ENCODE measurements at regions not wholly inside any gene's neighbourhood (a gene's known extent, or its start where the extent isn't known, plus 50 kb on each side); places are given as distances from the start of the nearest gene placed in this dataset.
"Not testable (repeated sequence)": the region's sequence is repeated elsewhere in the genome, so short reads cannot be mapped to it uniquely, and the experiment has no call there.

DNA sequence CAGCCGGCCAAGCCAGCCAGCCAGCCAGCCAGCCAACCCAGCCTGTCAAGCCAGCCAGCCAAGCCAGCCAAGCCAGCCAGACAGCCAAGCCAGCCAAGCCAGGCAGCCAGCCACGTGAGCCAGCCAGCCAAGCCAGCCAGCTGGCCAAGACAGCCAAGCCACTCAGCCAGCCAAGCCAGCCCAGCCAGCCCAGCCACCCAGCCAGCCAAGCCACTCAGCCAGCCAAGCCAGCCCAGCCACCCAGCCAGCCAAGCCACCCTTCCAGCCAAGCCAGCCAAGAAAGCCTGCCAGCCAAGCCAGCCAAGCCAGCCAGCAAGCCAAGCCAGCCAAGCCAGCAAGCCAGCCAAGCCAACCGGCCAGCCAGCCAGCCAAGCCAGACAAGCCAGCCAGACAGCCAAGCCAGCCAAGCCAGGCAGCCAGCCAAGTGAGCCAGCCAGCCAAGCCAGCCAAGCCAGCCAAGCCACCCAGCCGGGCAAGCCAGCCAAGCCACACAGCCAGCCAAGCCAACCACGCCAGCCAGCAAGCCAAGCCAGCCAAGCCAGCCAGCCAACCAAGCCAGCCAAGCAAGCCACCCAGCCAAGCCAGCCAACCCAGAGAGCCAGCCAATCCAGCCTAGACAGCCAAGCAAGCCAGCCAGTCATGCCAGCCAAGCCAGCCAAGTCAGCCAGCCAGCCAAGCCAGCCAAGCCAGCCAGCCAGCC lies 199.5 kb downstream of the GOLGA6L6 start:
- Histone ChIP-seq H3K4me2 (ENCODE audit: low read length) (no peak overlapping the region), H3K4me1 (ENCODE audit: insufficient read depth, low read length, poor library complexity, severe bottlenecking) (no peaks in the 10 kb centered on the region), H4K20me1 (ENCODE audit: insufficient read depth, low read length) (no peaks in the 10 kb centered on the region), H3K79me2 (ENCODE audit: insufficient read depth, low read depth, low read length) (no peaks in the 10 kb centered on the region), H3K36me3 (ENCODE audit: insufficient read depth, low read length) (no peaks in the 10 kb centered on the region), H2AFZ (ENCODE audit: low read length) (no peak overlapping the region), H3K27ac (ENCODE audit: low read depth, low read length, poor library complexity, severe bottlenecking) (no peak overlapping the region), H3K9me3 (ENCODE audit: low read length) (peaks cover 24% of the 10 kb centered on the region; the same call in 1 of the 2 replicates), H3K9me2 (ENCODE audit: insufficient read depth, low read length) (no peaks in the 10 kb centered on the region), H3K4me3 (ENCODE audit: low read depth, low read length, poor library complexity, severe bottlenecking) (no peak overlapping the region)
- intact Hi-C loops (cut with micrococcal nuclease; ENCODE audit: unreplicated experiment) = no loop called here
- ChIA-PET CTCF (ENCODE audit: unreplicated experiment) (no interaction called here), POLR2A (no interaction called here)
- TF ChIP-seq EZH2phosphoT487 (IDR thresholded peaks at IDR 0.05; ENCODE audit: borderline replicate concordance, low read depth, low read length) = no peak
- TF ChIP-seq, protein P1, sequence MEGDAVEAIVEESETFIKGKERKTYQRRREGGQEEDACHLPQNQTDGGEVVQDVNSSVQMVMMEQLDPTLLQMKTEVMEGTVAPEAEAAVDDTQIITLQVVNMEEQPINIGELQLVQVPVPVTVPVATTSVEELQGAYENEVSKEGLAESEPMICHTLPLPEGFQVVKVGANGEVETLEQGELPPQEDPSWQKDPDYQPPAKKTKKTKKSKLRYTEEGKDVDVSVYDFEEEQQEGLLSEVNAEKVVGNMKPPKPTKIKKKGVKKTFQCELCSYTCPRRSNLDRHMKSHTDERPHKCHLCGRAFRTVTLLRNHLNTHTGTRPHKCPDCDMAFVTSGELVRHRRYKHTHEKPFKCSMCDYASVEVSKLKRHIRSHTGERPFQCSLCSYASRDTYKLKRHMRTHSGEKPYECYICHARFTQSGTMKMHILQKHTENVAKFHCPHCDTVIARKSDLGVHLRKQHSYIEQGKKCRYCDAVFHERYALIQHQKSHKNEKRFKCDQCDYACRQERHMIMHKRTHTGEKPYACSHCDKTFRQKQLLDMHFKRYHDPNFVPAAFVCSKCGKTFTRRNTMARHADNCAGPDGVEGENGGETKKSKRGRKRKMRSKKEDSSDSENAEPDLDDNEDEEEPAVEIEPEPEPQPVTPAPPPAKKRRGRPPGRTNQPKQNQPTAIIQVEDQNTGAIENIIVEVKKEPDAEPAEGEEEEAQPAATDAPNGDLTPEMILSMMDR (conservative IDR thresholded peaks at IDR 0.05; ENCODE audit: low read length) = no peak
- no peak for DNase-seq (ENCODE audit: low spot score)
- BruUV-seq (replicated peaks) = no TSS peak

- Histone ChIP-seq H3K9me3 (ENCODE audit: low read length) (peaks cover 24% of the 10 kb centered on the region; the same call in 1 of the 2 replicates), H3K36me3 (ENCODE audit: insufficient read depth, low read length) (no peaks in the 10 kb centered on the region), H3K9me2 (ENCODE audit: insufficient read depth, low read length) (no peaks in the 10 kb centered on the region), H4K20me1 (ENCODE audit: insufficient read depth, low read length) (no peaks in the 10 kb centered on the region), H3K27ac (ENCODE audit: low read depth, low read length, poor library complexity, severe bottlenecking) (no peak overlapping the region), H3K4me3 (ENCODE audit: low read depth, low read length, poor library complexity, severe bottlenecking) (no peak overlapping the region), H3K4me1 (ENCODE audit: insufficient read depth, low read length, poor library complexity, severe bottlenecking) (no peaks in the 10 kb centered on the region), H3K4me2 (ENCODE audit: low read length) (no peak overlapping the region), H2AFZ (ENCODE audit: low read length) (no peak overlapping the region), H3K79me2 (ENCODE audit: insufficient read depth, low read depth, low read length) (no peaks in the 10 kb centered on the region)
- POLR2A ChIA-PET = no interaction called here
- CTCF ChIA-PET (ENCODE audit: unreplicated experiment) = no interaction called here
- TF ChIP-seq EZH2phosphoT487 (IDR thresholded peaks at IDR 0.05; ENCODE audit: borderline replicate concordance, low read depth, low read length) = no peak
- TF ChIP-seq, protein P1 (conservative IDR thresholded peaks at IDR 0.05; ENCODE audit: low read length) = no peak
- DNase-seq (ENCODE audit: low spot score) = no peak
- BruUV-seq (replicated peaks) = no TSS peak
- intact Hi-C loops (cut with micrococcal nuclease; ENCODE audit: unreplicated experiment) = no loop called here
Observed at GRCh38 chr15:20340931-20341661, 200.5 kb downstream of the GOLGA6L6 start.

DNA sequence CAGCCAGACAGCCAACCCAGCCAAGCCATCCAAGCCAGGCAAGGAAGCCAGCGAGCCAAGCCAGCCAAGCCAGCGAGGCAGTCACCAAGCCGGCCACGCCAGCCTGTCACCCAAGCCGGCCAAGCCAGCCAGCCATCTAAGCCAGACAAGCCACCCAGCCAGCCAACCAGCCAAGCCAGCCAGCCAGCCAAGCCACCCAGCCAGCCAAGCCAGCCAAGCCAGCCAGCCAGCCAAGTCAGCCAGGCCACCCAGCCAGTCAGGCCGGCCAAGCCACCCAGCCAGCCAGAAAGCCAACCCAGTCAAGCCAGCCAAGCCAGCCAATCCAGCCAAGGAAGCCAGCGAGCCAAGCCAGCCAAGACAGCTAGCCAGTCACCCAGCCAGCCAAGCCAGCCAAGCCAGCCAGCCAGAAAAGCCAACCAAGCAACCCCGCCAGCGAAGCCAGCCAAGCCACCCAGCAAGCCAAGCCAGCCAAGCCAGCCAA lies 201.2 kb downstream of the GOLGA6L6 start:
- Histone ChIP-seq H3K36me3 (ENCODE audit: insufficient read depth, low read length) (no peaks in the 10 kb centered on the region), H3K4me2 (ENCODE audit: low read length) (no peak overlapping the region), H4K20me1 (ENCODE audit: insufficient read depth, low read length) (no peaks in the 10 kb centered on the region), H3K9me3 (ENCODE audit: low read length) (peaks cover 24% of the 10 kb centered on the region; the same call in 1 of the 2 replicates), H3K9me2 (ENCODE audit: insufficient read depth, low read length) (no peaks in the 10 kb centered on the region), H2AFZ (ENCODE audit: low read length) (no peak overlapping the region), H3K4me3 (ENCODE audit: low read depth, low read length, poor library complexity, severe bottlenecking) (no peak overlapping the region), H3K4me1 (ENCODE audit: insufficient read depth, low read length, poor library complexity, severe bottlenecking) (no peaks in the 10 kb centered on the region), H3K27ac (ENCODE audit: low read depth, low read length, poor library complexity, severe bottlenecking) (no peak overlapping the region), H3K79me2 (ENCODE audit: insufficient read depth, low read depth, low read length) (no peaks in the 10 kb centered on the region)
- POLR2A ChIA-PET = no interaction called here
- BruUV-seq (replicated peaks) = no TSS peak
- no peak for TF ChIP-seq EZH2phosphoT487 (IDR thresholded peaks at IDR 0.05; ENCODE audit: borderline replicate concordance, low read depth, low read length)
- TF ChIP-seq, protein P1 (conservative IDR thresholded peaks at IDR 0.05; ENCODE audit: low read length) = no peak
- intact Hi-C loops (cut with micrococcal nuclease; ENCODE audit: unreplicated experiment) = no loop called here
- no peak for DNase-seq (ENCODE audit: low spot score)
- CTCF ChIA-PET (ENCODE audit: unreplicated experiment) = no interaction called here

DNA sequence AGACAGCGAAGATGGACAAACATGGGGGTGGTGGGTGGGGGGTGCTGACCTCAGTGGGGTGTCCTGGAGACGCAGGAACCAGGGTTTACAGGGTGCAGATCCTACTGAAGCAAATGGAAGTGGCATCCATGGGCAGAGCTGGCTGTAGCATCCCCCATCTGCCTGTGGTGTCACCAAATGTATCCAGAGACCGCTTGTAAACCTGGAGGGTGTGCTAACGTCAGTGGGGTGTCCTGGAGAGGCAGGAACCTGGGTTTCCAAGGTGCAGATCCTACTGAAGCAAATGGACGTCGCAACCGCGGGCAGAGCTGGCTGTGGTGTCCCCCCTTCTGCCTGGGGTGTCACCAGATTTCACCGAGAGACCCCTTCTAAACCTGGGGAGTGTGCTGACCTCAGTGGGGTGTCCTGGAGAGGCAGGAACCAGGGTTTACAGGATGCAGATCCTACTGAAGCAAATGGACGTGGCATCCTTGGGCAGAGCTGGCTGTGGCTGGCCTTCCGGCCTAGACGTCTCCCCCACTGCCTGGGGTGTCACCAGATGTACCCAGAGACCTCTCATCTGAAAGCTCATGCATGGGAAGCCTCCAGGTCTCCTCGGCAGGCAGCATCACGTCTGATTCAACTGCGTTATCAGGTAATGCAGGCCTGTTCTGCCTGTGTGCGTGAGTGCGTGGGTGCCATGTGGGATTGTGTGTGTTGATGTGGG lies 202.4 kb downstream of the GOLGA6L6 start:
- H3K4me3 ChIP-seq (ENCODE audit: low read depth, low read length, poor library complexity, severe bottlenecking); POLR2A ChIA-PET: not testable (repeated sequence)

More for the DNA sequence above, 202.4 kb downstream of the GOLGA6L6 start:
- H3K9me3 ChIP-seq (ENCODE audit: low read length) = peaks cover 24% of the 10 kb centered on the region; the same call in 1 of the 2 replicates
- H2AFZ ChIP-seq (ENCODE audit: low read length); intact Hi-C loops (cut with micrococcal nuclease; ENCODE audit: unreplicated experiment); H4K20me1 ChIP-seq (ENCODE audit: insufficient read depth, low read length); CTCF ChIA-PET (ENCODE audit: unreplicated experiment); H3K9me2 ChIP-seq (ENCODE audit: insufficient read depth, low read length); H3K4me2 ChIP-seq (ENCODE audit: low read length); DNase-seq (ENCODE audit: low spot score); H3K79me2 ChIP-seq (ENCODE audit: insufficient read depth, low read depth, low read length); BruUV-seq (replicated peaks); H3K36me3 ChIP-seq (ENCODE audit: insufficient read depth, low read length); H3K27ac ChIP-seq (ENCODE audit: low read depth, low read length, poor library complexity, severe bottlenecking); H3K4me1 ChIP-seq (ENCODE audit: insufficient read depth, low read length, poor library complexity, severe bottlenecking): not testable (repeated sequence)
